Activated naive CD8-positive, alpha-beta T cell treated with anti-CD3 and anti-CD28 coated beads, Interleukin-2, amount 10 ng/mL, durations not matched to agents 7 days and 5 days (primary cell): ENCODE measurements at regions not wholly inside any gene's neighbourhood (a gene's known extent, or its start where the extent isn't known, plus 50 kb on each side); places are given as distances from the start of the nearest gene placed in this dataset.

ENCODE experiments used
- ATAC-seq: fragments of 150-1000 bp; cut with Tn5 transposase; one replicate; pipeline ENCODE4 v1.10.0; 2021; ENCODE audit warnings: low read depth, moderate library complexity
- POLR2A ChIA-PET: fragments of 350-600 bp; sonication (Branson Sonifier 250); formaldehyde crosslinking; loops from one replicate; lab custom pipeline; 2021; ENCODE audit warnings: antibody characterized with exemption; lab: Charles Lee
- DNase-seq: peaks from one replicate; pipeline ENCODE4 v3.0.0; 2021
- H3K27ac Mint-ChIP-seq: one replicate; pipeline ENCODE4 v1.8.0; 2022; ENCODE audit warnings: mild to moderate bottlenecking, mixed read lengths
- H3K27me3 Mint-ChIP-seq: one replicate; pipeline ENCODE4 v1.8.0; 2022; ENCODE audit warnings: mild to moderate bottlenecking, moderate library complexity, mixed read lengths
- H3K36me3 Mint-ChIP-seq: one replicate; pipeline ENCODE4 v1.8.0; 2021; ENCODE audit warnings: mild to moderate bottlenecking, mixed read lengths
- H3K4me1 Mint-ChIP-seq: one replicate; pipeline ENCODE4 v1.8.0; 2021; ENCODE audit warnings: mixed read lengths
- H3K4me3 Mint-ChIP-seq: one replicate; pipeline ENCODE4 v1.8.0; 2022; ENCODE audit warnings: mild to moderate bottlenecking, moderate library complexity, mixed read lengths
- H3K9me3 Mint-ChIP-seq: one replicate; pipeline ENCODE4 v1.8.0; 2021; ENCODE audit warnings: mixed read lengths

- H3K4me1 Mint-ChIP-seq = peaks cover 14% of the 10 kb centered on the region
- H3K27ac Mint-ChIP-seq = no peak overlapping the region
- H3K4me3 Mint-ChIP-seq = no peak overlapping the region
- ATAC-seq = no peak
- no peak for DNase-seq
- POLR2A ChIA-PET = no interaction called here
- H3K27me3 Mint-ChIP-seq = peaks cover 17% of the 10 kb centered on the region
- H3K36me3 Mint-ChIP-seq = no peaks in the 10 kb centered on the region
- no peaks in the 10 kb centered on the region for H3K9me3 Mint-ChIP-seq
Observed at GRCh38 chr2:217096474-217097225, 236.8 kb upstream of the TNP1 start.

GRCh38 chr2:217095511-217096205, 235.8 kb upstream of the TNP1 start:
- POLR2A ChIA-PET = no interaction called here
- Mint-ChIP-seq H3K36me3 (no peaks in the 10 kb centered on the region), H3K27me3 (peaks cover 17% of the 10 kb centered on the region), H3K9me3 (no peaks in the 10 kb centered on the region), H3K4me3 (no peak overlapping the region), H3K27ac (no peak overlapping the region), H3K4me1 (peaks cover 14% of the 10 kb centered on the region)
- DNase-seq (no peak), ATAC-seq (no peak)

- Mint-ChIP-seq H3K27me3 (peaks cover 7% of the 10 kb centered on the region), H3K27ac (no peak overlapping the region), H3K4me1 (peaks cover 23% of the 10 kb centered on the region), H3K9me3 (no peaks in the 10 kb centered on the region), H3K36me3 (no peaks in the 10 kb centered on the region), H3K4me3 (no peak overlapping the region)
- DNase-seq (no peak), ATAC-seq (no peak)
- POLR2A ChIA-PET = no interaction called here
Observed at GRCh38 chr2:217092710-217093379, 233.0 kb upstream of the TNP1 start.

- Mint-ChIP-seq H3K36me3 (no peaks in the 10 kb centered on the region), H3K9me3 (no peaks in the 10 kb centered on the region), H3K27me3 (peaks cover 5% of the 10 kb centered on the region), H3K4me1 (peaks cover 28% of the 10 kb centered on the region), H3K27ac (no peak overlapping the region), H3K4me3 (no peak overlapping the region)
- POLR2A ChIA-PET = no interaction called here
- ATAC-seq = no peak
- no peak for DNase-seq
Observed at GRCh38 chr2:217091531-217091930, 231.7 kb upstream of the TNP1 start.

DNA sequence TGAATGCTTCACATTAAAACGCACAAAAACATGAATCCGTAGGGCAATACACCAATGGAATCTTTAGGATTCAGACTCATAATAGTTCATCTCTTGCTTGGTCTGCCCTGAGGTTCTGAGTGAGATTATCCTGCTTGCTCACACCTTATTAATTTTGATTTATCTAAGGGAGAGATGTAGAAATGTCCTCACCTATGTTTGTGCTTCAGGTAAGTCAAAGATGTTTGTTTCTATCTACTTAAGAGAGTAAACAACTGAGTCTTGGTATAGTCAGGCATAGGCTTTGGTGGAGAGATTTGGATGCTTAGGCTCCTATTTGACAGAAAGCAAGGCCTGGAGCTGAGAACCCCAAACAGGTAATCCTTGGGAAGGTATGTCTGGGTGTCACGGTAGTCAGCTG, 231.0 kb upstream of the TNP1 start:
- ATAC-seq = no peak
- H3K27me3 Mint-ChIP-seq = peaks cover 3% of the 10 kb centered on the region
- no peak for DNase-seq
- H3K4me3 Mint-ChIP-seq = no peak overlapping the region
- H3K36me3 Mint-ChIP-seq = no peaks in the 10 kb centered on the region
- no peak overlapping the region for H3K27ac Mint-ChIP-seq
- H3K4me1 Mint-ChIP-seq = peaks cover 33% of the 10 kb centered on the region
- POLR2A ChIA-PET = interaction anchor here (1.0 kb wide), 1 partner anchor 232 kb away, joined by 3 read pairs; no protein-coding TSS in a partner anchor
- H3K9me3 Mint-ChIP-seq = no peaks in the 10 kb centered on the region

DNA sequence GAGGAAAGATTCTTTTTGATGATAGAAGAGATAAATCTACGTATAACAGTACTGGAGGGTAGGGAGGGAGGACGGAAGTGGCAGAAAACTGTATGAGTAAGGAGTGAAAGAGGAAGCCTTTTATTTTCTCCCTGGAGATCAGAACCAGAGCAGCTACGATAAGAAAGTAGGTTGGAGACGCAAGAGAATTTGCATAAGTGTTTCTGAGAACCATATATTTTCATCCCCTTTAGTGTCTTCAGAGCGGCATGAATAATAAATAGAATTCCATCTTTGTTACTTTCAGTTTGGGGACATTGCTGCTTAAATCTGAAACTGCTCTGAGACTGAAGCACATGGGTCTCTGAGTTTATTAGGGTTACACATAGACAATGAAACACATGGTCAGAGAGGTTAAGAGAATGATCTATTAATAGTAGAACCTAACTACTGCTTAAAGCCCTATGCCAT, 230.2 kb upstream of the TNP1 start:
- Mint-ChIP-seq H3K4me1 (peaks cover 29% of the 10 kb centered on the region), H3K27me3 (no peaks in the 10 kb centered on the region), H3K27ac (peak overlapping the region; percentile 71), H3K9me3 (no peaks in the 10 kb centered on the region), H3K4me3 (peak overlapping the region; percentile 67), H3K36me3 (peaks cover 1% of the 10 kb centered on the region)
- POLR2A ChIA-PET = interaction anchor here (1.0 kb wide), 1 partner anchor 231 kb away, joined by 3 read pairs; no protein-coding TSS in a partner anchor
- ATAC-seq (peak; percentile 90), DNase-seq (no peak)

DNA sequence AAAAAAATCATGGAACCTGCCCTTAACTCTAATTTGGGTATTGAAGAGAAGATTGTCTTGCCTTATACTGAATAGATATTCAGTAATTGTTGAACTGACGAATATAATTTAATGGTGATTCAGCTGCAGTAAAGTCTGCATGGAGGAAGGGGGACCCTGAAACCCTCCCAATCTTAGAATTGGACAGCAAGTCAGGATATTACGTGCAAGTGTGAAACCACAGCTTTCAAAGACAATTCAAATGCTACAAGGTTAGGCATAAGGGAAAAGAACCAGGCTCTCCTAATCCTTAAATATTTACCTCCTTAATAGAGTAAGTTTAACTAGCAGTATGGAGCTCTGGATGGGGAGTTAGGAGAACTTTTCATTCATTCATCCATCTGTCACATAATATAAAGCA, 226.9 kb upstream of the TNP1 start:
- DNase-seq (no peak), ATAC-seq (no peak)
- Mint-ChIP-seq H3K4me3 (no peak overlapping the region), H3K4me1 (peaks cover 23% of the 10 kb centered on the region), H3K27me3 (peaks cover 3% of the 10 kb centered on the region), H3K27ac (no peak overlapping the region), H3K9me3 (peaks cover 1% of the 10 kb centered on the region), H3K36me3 (peaks cover 1% of the 10 kb centered on the region)
- POLR2A ChIA-PET = no interaction called here

DNA sequence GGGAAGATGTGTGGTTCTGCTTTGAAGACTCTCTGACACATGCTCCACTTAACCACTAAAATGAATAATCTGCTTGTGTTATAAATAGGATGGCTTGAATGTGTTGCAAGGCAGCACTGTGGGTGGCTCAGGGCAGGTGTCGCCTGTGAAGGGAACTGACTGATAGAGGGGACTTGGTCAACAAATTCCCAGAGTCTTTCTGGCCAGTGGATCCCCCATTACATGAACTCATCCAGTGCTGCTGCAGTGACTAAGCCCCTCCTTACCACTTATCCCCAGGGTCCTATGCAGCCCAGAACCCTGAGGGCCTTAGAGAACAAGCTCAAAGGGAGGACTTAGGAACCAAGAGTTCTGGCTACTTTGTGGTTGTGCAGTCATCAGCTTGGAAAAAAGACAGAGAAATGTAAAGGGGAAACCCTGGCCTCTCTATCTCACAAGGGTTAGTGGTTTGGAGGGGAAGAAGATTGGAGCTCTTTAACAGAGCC, 226.2 kb upstream of the TNP1 start:
- H3K4me3 Mint-ChIP-seq = no peak overlapping the region
- no peak overlapping the region for H3K27ac Mint-ChIP-seq
- DNase-seq = no peak
- peaks cover 23% of the 10 kb centered on the region for H3K4me1 Mint-ChIP-seq
- POLR2A ChIA-PET = no interaction called here
- ATAC-seq = no peak
- peaks cover 1% of the 10 kb centered on the region for H3K9me3 Mint-ChIP-seq
- H3K27me3 Mint-ChIP-seq = peaks cover 3% of the 10 kb centered on the region
- H3K36me3 Mint-ChIP-seq = peaks cover 1% of the 10 kb centered on the region

GRCh38 chr2:217085543-217085942, 225.7 kb upstream of the TNP1 start:
- ATAC-seq (no peak), DNase-seq (no peak)
- H3K36me3 Mint-ChIP-seq = peaks cover 1% of the 10 kb centered on the region
- H3K27ac Mint-ChIP-seq = no peak overlapping the region
- H3K9me3 Mint-ChIP-seq = peaks cover 1% of the 10 kb centered on the region
- POLR2A ChIA-PET = no interaction called here
- no peak overlapping the region for H3K4me3 Mint-ChIP-seq
- H3K4me1 Mint-ChIP-seq = peaks cover 23% of the 10 kb centered on the region
- H3K27me3 Mint-ChIP-seq = peaks cover 5% of the 10 kb centered on the region

GRCh38 chr2:217081799-217082198, 221.9 kb upstream of the TNP1 start:
- H3K4me1 Mint-ChIP-seq = peaks cover 11% of the 10 kb centered on the region
- H3K9me3 Mint-ChIP-seq = peaks cover 1% of the 10 kb centered on the region
- no peak overlapping the region for H3K4me3 Mint-ChIP-seq
- H3K27ac Mint-ChIP-seq = no peak overlapping the region
- DNase-seq (no peak), ATAC-seq (no peak)
- peaks cover 5% of the 10 kb centered on the region for H3K27me3 Mint-ChIP-seq
- H3K36me3 Mint-ChIP-seq = peaks cover 1% of the 10 kb centered on the region
- POLR2A ChIA-PET = no interaction called here

DNA sequence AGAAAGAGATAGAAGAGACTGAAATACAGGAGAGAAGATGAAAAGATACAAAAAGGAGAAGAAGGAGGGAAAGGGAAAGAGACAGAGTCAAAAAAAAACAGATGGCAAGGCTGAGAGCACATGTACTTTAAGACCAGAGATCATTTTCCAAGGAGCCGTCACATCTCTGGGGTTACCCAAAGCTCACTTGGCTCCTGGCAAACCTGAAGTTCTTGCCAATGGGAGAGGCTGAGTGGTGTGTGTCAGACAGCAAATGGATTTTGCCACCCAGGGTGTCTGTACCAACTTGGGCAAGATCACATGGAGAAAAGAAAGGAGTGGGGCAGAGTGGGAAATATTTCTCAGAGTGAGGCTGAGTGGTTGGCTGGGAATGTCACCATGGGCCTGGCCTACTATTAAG, 219.3 kb upstream of the TNP1 start:
- Mint-ChIP-seq H3K36me3 (no peaks in the 10 kb centered on the region), H3K9me3 (peaks cover 1% of the 10 kb centered on the region)

DNA sequence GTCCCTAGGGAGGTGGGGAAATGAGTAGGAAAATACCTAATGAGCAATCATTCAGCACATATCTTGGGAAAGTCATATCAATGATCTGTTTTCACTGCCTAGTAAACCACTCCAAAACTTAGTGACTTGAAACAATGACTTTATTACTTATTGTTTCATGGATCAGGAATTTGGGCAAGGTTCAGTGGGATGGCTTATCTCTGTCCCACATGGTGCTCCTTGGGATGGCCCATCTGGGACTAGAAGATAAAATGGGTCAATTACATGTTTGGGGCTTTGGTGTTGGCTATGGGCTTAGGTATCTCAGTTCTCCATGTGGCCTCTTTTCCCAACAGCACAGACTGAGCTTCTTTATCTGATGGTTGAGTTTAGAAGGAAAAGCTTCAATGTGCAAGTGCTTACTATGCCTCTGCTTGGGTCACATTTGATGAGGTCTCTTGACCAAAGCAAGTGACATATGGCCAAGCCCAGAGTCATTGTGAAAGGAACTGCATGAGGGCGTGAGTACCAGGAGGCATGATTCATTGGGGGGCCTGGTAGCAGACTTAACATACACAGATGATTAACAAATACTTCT, 218.1 kb upstream of the TNP1 start:
- POLR2A ChIA-PET = no interaction called here
- no peak for ATAC-seq

More for the DNA sequence above, 219.3 kb upstream of the TNP1 start:
- POLR2A ChIA-PET = no interaction called here
- Mint-ChIP-seq H3K27ac (no peak overlapping the region), H3K4me3 (no peak overlapping the region), H3K4me1 (no peaks in the 10 kb centered on the region), H3K27me3 (peaks cover 5% of the 10 kb centered on the region)
- DNase-seq = no peak
- ATAC-seq = no peak

DNA sequence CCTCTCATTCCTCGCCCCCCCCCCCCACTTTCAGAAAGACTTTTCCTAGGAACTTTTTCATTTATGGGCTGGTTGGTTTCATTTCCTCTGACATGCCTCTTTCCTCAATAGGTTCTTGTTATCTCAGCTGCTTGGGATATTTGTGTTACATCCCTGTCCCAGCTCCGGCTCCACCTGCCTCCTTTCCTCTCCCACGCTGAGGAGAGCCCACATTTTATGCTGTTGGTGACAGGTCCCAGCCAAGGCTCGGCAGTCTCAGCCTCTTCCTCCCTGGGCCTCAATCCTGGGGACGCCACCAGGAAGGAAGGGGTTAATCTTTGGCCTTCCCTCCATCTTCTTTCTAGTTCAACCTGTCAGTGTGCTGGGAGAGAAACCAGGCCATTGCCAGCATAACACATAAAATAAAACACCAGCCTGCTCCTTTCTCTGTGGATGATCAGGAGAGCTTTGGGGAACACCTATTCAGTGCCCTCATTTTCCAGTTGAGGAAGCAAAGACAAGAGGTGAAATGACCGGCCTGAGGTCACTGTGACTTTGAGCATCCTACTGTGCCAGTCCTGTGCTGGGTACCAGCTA, 216.9 kb upstream of the TNP1 start:
- POLR2A ChIA-PET = no interaction called here
- Mint-ChIP-seq H3K9me3 (no peaks in the 10 kb centered on the region), H3K36me3 (no peaks in the 10 kb centered on the region), H3K4me3 (no peak overlapping the region), H3K27ac (no peak overlapping the region), H3K27me3 (peaks cover 2% of the 10 kb centered on the region), H3K4me1 (no peaks in the 10 kb centered on the region)
- ATAC-seq (no peak), DNase-seq (no peak)

More for the DNA sequence above, 218.1 kb upstream of the TNP1 start:
- Mint-ChIP-seq H3K4me1 (no peaks in the 10 kb centered on the region), H3K27me3 (peaks cover 2% of the 10 kb centered on the region), H3K9me3 (no peaks in the 10 kb centered on the region), H3K27ac (no peak overlapping the region), H3K36me3 (no peaks in the 10 kb centered on the region), H3K4me3 (no peak overlapping the region)
- DNase-seq = no peak
